ENCODE measurements at regions not wholly inside any gene's neighbourhood (a gene's known extent, or its start where the extent isn't known, plus 50 kb on each side); places are given as distances from the start of the nearest gene placed in this dataset.

DNA sequence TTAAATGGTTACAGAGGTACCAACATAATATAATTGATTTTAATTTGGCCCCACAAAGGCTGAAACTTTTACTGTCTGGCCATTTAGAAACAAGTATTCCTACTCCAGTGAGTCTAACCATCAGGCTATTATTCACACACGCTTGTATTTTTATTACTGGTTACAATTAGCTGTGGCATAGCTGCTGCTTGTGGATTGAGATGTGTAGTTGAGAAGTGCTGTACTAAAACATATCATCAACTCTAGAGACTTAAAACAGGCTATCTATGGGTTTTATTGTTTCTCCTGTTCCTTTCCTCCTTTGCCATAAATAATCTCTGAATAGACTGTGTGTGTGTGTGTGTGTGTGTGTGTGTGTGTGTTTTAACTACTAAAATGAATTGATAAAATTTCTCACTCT, 530.2 kb downstream of the CCDC85A start:
- DNase-seq, result no peak

DNA sequence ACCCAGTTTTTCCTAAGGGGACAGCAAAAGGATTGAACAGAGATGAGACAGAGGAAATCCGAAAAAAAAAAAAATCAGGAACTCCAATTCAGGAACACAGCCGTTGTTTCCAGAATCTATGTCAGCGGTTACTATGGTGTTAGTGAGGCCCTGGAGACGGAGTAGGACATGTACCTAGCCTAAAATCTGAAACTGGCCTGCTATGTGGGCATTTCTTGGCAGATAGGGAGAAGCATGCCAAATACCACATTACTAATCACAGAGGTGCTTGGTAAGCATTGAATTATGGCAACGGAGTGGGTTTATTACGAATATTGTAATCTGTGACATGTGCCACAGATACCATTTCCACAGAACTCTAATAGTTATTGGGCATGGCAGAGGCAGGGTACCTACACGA, 530.6 kb downstream of the CCDC85A start:
- DNase-seq, result no peak

DNA sequence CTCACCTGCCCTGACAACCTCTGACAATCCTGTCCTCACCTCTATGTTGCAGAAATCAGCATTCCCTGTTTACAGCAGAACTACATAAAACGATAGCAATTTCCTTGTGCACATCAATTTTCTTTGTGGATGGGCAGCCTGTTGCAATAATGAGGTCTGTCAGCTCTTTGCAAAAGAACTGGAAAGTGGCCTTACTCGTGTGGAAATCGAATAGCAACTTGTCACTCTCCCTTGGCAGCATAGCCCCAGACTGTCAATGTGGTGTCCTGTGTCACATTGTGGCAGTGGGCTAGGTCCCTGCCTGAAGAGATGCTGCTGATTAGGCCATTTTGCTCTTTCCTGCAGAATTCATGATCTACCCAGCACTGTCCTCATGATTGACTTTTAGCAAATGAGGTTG, 531.9 kb downstream of the CCDC85A start:
- no peak for DNase-seq

GRCh38 chr2:56718413-56718812, 534.6 kb downstream of the CCDC85A start:
- DNase-seq, result no peak

DNA sequence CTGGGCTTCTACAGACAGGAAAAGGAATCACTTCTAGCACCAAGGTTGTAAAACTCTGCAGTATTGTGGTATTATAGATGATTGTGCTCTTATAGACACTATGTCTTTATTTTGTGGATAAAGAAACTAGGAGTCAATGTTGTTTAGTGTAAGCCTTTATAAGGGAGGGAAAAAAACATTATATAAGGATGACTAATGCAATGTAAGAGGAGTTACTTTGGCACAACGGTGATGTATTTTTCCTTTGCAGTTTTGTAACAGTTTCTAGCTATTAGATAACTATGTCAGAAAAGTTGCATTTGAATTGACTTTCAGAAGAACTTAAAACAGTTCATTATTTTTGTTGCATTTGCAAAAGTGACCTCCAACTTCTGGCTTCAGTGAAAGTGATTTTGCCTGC, 545.4 kb downstream of the CCDC85A start:
- no peak for DNase-seq

- no peak for DNase-seq
These were observed 549.2 kb downstream of the CCDC85A start for GRCh38 chr2:56732946-56733345.

DNA sequence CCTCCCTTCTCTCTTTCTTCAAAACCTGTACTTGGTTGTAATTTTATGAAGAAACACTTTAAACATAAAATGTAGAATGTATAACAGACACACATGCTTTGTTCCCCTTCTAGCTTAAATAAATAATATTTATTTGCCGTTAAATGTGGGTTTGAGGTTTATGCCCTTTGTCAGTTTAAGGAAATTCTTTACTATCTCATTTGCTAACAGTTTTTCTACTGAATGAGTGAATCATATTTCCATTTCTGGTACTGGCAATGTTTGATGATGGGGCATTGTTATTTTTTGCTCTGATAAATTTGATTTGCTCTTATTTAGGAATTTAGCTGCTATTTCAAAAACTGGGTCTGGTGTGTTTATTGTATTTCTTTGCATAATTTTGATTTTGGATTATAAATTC, 555.6 kb downstream of the CCDC85A start:
- DNase-seq, result no peak

GRCh38 chr2:56741601-56742102, 557.9 kb downstream of the CCDC85A start:
- DNase-seq, result no peak

DNA sequence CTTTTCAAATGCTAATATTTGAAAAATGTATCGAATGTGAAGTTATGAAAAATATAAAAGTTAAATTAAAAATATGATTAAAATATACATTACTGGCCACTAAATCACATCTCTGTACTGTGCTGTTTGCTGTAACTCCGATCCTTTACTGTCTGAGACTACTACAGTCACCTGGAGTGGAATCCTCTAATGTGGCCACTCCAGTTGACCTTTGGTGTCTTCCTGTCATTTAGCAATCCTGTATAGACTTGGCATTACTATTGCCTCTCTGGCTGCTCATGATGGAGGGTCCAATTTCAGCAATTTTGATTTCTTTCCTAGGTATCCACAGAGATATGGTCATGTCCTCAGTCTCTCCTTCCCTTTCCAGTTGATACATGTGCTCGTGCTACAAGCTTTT, 560.0 kb downstream of the CCDC85A start:
- no peak for DNase-seq

DNA sequence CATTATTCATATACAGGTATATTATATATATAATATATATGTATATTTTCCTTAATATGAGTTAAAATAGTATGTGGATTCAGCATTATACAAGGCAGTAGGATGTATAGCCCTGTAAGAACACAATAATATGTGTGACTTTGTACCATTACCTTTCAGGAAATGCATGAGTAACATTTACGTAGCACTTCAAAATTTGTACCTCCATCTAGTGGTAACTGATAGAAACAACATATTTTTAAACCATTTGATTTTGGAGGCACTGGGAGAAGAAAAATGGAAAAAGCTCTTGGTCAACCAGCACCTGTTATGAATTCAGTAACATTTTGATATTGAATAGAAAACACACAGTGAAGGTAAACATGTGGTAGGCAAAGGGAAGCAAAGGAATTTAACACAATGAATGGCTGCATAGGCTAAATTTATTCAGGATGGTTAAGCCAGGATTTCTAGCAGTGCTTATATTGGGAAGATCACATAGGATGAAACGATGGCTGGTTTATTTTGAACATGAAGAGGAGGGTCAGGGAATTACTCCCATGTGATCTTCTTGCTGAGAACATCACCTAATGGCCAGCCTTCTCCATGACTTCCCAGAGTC, 565.5 kb downstream of the CCDC85A start:
- DNase-seq, result no peak

GRCh38 chr2:56753182-56753581, 569.4 kb downstream of the CCDC85A start:
- no peak for DNase-seq

- DNase-seq, result no peak
These were observed 570.4 kb downstream of the CCDC85A start for GRCh38 chr2:56754066-56754615.

DNA sequence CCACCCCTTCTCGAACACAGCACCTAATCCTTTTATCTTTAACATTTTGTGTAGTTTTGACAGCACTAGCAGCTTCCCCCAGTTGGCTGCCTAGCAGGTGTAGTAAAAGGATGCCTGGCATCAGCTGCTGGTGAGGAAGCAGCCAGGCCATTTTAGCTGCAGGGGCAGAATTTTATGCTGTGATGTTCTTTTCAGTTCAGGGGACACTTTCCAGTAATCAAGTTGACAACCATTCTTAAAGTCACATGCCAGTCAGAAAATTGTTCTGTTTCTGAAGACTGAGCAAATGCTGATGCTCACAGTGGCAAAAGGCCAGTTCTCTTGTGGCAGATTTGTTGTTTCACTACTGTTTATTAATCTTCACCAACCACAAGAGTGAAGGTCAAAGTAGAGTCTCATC, 570.8 kb downstream of the CCDC85A start:
- no peak for DNase-seq

DNA sequence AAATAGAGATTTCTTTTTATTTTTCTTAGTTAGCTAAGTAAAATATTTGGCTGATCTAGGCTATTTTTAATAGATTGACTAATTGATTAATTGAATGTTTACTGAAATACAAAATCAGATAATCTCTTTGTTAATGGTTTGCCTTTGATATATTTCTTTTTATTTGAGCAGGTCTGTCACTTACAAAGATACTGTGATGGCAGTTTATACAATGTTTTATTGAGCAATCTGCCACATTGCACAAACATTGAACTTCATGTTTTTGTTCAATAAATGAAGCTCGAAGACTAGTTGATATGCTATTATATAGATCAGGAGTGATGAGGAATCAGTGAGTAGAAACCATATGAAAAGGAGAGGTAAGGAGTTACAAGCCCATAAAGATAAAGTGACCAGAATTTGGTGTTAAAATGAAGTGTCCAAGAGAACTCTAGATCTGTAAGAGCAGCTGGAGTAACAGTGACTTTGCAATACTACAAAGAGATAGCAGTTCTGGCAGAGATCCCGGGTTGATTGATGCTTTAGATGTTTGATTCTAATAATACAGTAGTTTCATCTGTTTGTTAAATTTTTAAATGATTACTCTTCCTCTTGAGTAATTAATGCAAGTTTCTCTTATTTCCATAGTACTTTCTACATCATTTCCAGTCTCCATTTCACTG, 574.2 kb downstream of the CCDC85A start:
- no peak for DNase-seq

DNA sequence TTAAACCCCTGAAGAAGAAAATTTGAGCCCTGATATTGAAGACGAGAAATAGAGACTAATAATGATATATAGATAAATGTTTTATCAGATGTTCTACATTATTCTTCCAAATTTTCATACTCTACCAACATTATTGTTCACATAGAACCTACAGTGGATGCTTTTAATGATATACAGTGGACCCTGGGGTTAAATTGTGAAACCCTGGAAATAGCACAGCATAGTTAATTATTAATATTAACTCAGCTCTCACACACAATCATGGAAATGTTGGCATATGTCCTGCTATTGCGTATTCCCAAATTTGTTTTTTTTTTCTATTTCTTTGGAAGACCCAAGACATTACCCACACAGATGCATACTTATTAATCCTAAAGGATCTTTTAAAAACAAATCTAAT, 579.9 kb downstream of the CCDC85A start:
- no peak for DNase-seq

DNA sequence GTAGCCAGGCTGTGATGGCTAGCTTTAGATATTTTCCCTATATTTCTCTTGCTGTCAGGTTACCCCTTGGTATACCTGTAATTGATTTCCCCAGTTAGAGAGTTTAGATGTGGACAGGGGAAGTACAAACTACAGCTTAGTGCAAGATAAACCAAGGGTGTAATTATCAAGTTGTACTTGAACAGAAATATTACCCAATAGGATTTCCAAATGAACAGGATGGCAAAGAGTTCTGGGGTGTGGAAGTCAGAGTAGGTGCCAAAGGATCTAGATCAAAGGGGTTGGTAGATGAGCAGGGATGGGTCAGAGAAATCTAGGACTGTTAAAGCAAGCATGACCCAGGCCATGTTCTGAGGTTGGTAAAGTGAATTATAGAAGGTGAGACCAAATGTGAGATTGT, 585.2 kb downstream of the CCDC85A start:
- no peak for DNase-seq

DNA sequence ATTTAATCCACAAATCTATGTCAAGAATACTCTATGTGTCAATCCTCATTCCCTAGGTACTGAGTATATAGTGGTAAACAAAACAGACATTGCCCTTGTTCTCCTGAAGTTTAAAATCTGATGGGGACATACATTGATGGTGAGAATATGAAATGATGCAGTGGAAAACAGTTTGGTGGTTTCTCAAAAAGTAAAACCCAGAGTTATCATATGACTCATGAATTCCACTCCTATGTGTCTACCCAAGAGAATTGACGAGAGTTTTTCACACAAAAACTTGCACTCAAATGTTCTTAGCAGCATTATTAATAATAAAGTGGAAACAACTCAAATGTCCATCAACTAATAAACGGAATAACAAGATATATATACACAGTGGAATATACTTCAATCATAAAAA, 586.7 kb downstream of the CCDC85A start:
- DNase-seq, result no peak

DNA sequence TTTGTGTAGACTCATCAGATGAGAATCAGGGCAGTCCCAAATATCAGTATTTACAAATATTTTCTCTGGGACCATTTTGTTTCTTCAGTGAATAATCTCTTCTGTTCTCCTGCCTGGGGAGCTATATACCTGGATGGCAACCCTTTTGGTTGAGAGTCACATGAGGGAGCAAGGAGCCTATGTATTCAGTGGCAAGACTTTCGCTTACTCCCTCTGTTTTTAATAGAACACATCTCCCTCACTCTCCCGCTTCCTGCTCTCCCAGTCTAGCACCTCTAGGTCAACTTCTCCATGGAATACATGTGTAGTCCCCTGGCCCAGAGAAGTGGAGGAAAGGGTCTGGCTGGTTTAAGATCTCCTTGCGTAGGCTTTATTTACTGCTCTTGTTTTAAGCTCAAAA, 600.3 kb downstream of the CCDC85A start:
- DNase-seq, result no peak

- DNase-seq, result no peak
These were observed 617.4 kb downstream of the CCDC85A start for GRCh38 chr2:56801214-56801613.

GRCh38 chr2:56801770-56802169, 618.0 kb downstream of the CCDC85A start:
- DNase-seq, result no peak

DNA sequence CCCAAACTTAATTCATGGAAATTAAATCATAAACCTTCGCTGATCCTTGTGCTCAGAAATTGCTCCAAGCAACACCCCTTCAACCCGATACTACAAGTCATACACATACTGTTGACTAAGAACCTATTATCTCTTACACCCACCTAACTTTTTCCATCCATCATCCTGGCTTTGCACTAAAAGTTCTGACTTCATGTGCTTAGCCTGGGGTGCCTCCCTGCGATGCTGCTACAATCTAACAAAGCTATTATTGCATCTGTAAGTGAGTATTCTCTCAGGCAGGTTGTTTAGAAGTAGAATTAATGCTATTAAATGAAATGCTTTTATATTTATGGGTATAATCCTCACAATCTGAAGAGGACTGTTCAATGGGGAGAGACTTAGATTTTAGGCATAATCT, 619.8 kb downstream of the CCDC85A start:
- no peak for DNase-seq

GRCh38 chr2:56806924-56807323, 623.1 kb downstream of the CCDC85A start:
- no peak for DNase-seq

DNA sequence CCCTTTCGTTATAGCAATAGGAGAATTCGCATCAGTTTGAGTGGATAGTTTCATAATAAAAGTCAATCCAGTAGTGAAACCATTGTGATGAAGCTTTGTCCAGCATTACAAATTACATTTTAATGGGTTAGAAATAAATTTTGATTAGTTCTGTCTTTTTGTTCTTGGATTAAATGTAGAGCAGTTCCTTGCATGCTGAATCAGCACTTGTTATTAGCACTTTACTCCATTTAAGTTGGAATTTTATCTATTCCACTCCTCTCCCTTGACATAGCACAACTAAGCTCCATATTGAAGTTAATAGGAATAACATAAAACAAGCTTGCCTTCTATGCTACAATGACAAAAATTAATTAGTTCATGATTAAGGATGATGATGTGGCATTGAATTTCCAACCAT, 624.1 kb downstream of the CCDC85A start:
- DNase-seq, result no peak

DNA sequence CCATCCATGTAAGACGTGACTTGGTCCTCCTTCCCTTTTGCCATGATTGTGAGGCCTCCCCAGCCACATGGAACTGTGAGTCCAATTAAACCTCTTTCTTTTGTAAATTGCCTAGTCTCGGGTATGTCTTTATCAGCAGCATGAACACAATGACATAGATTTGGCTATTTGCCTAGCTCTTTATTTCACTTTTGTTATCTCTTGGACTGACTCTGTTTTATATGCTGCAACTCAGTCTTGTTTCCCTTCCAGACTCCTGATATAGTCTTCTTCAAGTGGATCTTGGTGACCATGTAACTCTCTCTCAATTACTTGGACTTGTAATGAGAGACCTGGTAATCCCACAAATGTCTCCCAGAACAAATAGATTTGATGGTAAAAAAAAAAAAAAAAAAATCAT, 627.6 kb downstream of the CCDC85A start:
- no peak for DNase-seq

DNA sequence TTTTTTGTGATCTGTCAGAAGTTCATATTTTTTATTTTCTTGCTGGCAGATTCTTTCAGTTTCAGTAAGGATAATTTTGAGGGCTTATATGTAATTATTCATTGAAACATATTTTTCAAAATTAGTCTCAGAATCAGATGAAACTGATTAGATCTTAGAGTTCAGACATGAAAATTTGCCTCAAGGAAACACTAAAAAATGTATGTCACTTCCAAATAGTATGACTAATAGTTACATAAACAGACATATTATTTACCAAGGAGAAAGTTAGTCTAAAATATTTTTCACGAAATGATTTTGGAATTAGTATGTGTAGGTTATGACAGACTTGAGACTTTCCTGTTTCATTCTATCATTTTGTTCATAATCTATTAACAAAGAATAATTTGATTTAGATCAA, 628.6 kb downstream of the CCDC85A start:
- no peak for DNase-seq
